Stimulated activated naive CD8-positive, alpha-beta T cell treated with anti-CD3 and anti-CD28 coated beads, Interleukin-15, Interleukin-2, amounts not matched to agents 100 U/mL and 50 U/mL, for 24 hours (primary cell): ENCODE measurements at regions not wholly inside any gene's neighbourhood (a gene's known extent, or its start where the extent isn't known, plus 50 kb on each side); places are given as distances from the start of the nearest gene placed in this dataset.

Source experiments
- ATAC-seq: fragments of 150-1000 bp; cut with Tn5 transposase; one replicate; pipeline ENCODE4 v1.10.0; 2021
- DNase-seq: peaks from one replicate; pipeline ENCODE4 v3.0.0; 2021

GRCh38 chr15:93644595-93644994, 555.6 kb upstream of the RGMA start:
- DNase-seq (no peak), ATAC-seq (no peak)

GRCh38 chr15:93640411-93640962, 551.5 kb upstream of the RGMA start:
- ATAC-seq (no peak), DNase-seq (no peak)

- ATAC-seq (no peak), DNase-seq (no peak)
Measured at GRCh38 chr15:93631958-93632618, 543.1 kb upstream of the RGMA start.

- DNase-seq (no peak), ATAC-seq (no peak)
Measured at GRCh38 chr15:93619597-93619996, 530.6 kb upstream of the RGMA start.

GRCh38 chr15:93617443-93617842, 528.4 kb upstream of the RGMA start:
- DNase-seq (no peak), ATAC-seq (no peak)

GRCh38 chr15:93614386-93615104, 525.5 kb upstream of the RGMA start:
- ATAC-seq (no peak), DNase-seq (no peak)

GRCh38 chr15:93613386-93613785, 524.4 kb upstream of the RGMA start:
- DNase-seq (no peak), ATAC-seq (no peak)

- no peak for ATAC-seq
- no peak for DNase-seq
Measured at GRCh38 chr15:93612953-93613352, 523.9 kb upstream of the RGMA start.

- no peak for ATAC-seq
- DNase-seq: no peak
Measured at GRCh38 chr15:93610944-93611343, 521.9 kb upstream of the RGMA start.

GRCh38 chr15:93608643-93609148, 519.7 kb upstream of the RGMA start:
- DNase-seq (no peak), ATAC-seq (no peak)

GRCh38 chr15:93603550-93603949, 514.5 kb upstream of the RGMA start:
- ATAC-seq: no peak
- no peak for DNase-seq

GRCh38 chr15:93587059-93587521, 498.1 kb upstream of the RGMA start:
- DNase-seq: no peak
- no peak for ATAC-seq

GRCh38 chr15:93585012-93585411, 496.0 kb upstream of the RGMA start:
- no peak for DNase-seq
- no peak for ATAC-seq

- ATAC-seq: no peak
- no peak for DNase-seq
Measured at GRCh38 chr15:93583968-93584367, 495.0 kb upstream of the RGMA start.

GRCh38 chr15:93583552-93583951, 494.5 kb upstream of the RGMA start:
- no peak for ATAC-seq
- DNase-seq: no peak

- DNase-seq (no peak), ATAC-seq (no peak)
Measured at GRCh38 chr15:93570527-93570926, 481.5 kb upstream of the RGMA start.

- ATAC-seq: no peak
- no peak for DNase-seq
Measured at GRCh38 chr15:93566762-93567161, 477.8 kb upstream of the RGMA start.

- ATAC-seq (no peak), DNase-seq (no peak)
Measured at GRCh38 chr15:93565201-93565600, 476.2 kb upstream of the RGMA start.

- no peak for ATAC-seq
Measured at GRCh38 chr15:93563218-93563617, 474.2 kb upstream of the RGMA start.

GRCh38 chr15:93562395-93563123, 473.5 kb upstream of the RGMA start:
- DNase-seq: no peak
- no peak for ATAC-seq

More at GRCh38 chr15:93563218-93563617, 474.2 kb upstream of the RGMA start:
- no peak for DNase-seq

GRCh38 chr15:93557696-93558095, 468.7 kb upstream of the RGMA start:
- ATAC-seq (no peak), DNase-seq (no peak)

- ATAC-seq: no peak
- DNase-seq: no peak
Measured at GRCh38 chr15:93553167-93553935, 464.3 kb upstream of the RGMA start.
